Stimulated activated CD8-positive, alpha-beta memory T cell treated with anti-CD3 and anti-CD28 coated beads, Interleukin-15, amount 100 ng/mL, for 48 hours (primary cell): ENCODE measurements at regions not wholly inside any gene's neighbourhood (a gene's known extent, or its start where the extent isn't known, plus 50 kb on each side); places are given as distances from the start of the nearest gene placed in this dataset.

ENCODE experiments used
- DNase-seq, 2 donors: peaks; one replicate each; pipeline ENCODE4 v3.0.0-alpha.2; 2020; ENCODE audit warnings: low read depth in 2 of 2

DNA sequence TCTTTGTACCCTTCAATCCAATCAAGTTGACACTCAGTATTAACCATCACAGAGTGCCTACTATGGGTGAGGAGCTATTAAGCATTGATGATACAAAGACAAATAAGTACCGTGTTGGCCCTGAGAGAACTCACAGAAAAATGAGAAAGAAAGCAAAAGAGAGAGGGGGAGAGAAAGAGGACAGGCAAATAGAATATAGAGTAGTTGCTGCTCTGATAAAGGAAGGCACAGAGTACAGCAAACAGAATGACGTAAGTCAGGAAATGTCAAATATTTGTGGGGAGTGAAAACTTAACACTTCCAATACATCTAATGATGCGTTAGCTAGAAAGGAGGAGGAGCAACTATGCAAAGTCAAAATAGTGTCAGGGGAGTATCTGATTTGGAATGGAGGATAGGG, 320.6 kb upstream of the KCNH8 start:
- no peak for DNase-seq

GRCh38 chr3:18825665-18826064, 322.6 kb upstream of the KCNH8 start:
- no peak for DNase-seq

DNA sequence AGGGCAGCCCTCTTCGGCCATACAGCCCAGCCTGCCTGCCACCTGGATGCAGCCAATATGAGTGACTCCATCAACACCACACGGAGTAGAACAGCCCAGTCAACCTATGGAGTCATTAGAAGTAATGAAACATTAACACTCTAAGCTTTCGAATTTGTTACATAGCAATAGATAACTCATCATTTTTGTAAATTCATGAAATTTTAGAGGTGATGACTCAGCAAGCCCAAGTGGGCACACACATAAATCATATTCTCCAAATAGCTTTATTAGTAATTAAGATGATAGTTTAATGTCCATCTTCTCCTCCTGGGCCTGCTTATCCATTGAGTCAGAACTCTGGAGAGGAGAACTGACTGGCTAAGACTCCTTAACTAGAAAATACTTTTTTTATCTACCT, 335.0 kb upstream of the KCNH8 start:
- no peak for DNase-seq

- DNase-seq, result no peak
These were observed 336.0 kb upstream of the KCNH8 start for GRCh38 chr3:18812316-18812715.

DNA sequence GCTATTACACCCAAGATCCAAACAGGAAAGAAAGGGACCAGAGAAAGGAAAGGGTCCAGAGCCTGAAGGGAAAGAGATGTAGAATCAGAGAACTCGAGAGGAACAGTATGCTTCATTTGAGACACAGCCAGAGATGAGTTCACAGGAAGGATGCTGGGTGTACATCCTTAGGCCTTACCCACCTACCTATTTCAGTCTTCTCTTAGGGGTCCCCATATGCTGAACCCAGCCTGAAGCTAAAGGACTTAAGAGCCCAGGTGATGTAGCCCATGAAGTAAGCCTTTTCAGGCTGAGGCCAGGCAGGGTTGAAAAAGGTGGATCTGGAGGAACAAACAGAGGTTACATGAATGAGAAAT, 338.0 kb upstream of the KCNH8 start:
- DNase-seq, result no peak

DNA sequence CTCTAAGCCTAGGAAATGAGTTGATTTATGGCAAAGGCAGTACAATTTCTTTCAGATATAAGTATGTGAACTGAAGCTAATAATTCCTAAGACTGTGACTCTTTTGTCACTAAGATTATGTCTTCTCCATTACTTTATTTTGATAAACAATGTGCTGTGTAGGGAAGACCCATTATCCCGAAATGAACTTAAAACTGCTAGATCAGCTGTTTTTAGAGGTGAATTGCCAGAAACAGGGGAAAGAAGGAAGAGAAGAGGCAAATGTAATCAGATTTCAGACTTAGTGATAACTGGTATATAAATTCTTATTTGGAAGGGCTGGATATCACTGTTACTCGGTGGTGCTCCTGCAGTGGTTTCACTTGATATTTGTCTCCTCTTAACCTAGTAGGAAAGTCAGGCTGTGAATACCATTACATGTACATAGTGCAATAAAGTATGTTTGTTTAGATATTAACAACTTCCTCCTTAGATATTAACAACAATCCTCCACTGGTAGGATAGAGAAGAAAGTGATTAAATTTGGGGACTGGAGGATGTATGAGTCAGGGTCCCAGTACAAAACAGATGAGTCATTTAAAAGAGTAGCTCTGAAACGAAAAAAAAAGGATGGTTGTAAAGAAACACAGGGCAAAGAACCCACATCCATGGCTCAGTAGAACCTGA, 338.5 kb upstream of the KCNH8 start:
- DNase-seq, result no peak

- no peak for DNase-seq
These were observed 339.9 kb upstream of the KCNH8 start for GRCh38 chr3:18808429-18808828.

DNA sequence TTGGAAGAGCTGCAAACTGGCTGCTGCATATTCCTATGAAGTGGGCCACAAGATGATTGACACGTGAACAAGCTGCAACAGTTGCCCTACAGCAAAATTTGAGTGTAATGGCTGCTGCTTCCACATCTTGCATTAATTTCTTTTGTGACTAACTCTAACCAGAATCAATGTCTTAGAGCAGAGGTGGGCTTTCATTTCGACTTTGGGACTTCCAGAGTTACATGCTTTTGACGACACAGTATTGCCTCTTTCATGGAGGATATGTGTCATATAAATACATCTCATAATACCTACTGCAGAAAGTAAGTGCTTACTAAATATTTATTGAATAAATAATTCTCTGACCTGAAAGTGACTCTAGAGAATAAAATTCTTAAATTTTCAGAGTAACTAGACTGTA, 340.7 kb upstream of the KCNH8 start:
- no peak for DNase-seq

GRCh38 chr3:18806633-18807032, 341.7 kb upstream of the KCNH8 start:
- DNase-seq, result no peak

GRCh38 chr3:18797378-18797777, 350.9 kb upstream of the KCNH8 start:
- no peak for DNase-seq

- no peak for DNase-seq
These were observed 353.2 kb upstream of the KCNH8 start for GRCh38 chr3:18795078-18795477.

DNA sequence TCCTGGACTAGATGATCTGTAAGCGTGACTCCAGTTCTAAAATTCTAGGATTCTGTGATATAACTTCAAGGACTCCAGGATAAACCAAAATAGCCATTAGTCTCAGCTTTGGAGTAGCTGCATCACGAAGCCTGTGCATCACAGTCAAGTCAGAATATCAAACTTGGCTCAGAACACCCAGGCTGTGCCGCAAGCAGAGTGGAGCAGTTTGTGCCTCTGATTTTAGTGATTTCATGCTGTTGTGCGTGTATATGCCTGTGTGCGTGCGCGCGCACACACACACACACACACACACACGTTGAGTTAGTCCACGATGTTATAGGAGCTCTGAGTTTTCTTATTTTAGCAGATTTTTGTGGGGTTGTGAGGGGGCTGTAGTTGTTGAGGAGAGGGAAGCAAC, 356.6 kb upstream of the KCNH8 start:
- no peak for DNase-seq

DNA sequence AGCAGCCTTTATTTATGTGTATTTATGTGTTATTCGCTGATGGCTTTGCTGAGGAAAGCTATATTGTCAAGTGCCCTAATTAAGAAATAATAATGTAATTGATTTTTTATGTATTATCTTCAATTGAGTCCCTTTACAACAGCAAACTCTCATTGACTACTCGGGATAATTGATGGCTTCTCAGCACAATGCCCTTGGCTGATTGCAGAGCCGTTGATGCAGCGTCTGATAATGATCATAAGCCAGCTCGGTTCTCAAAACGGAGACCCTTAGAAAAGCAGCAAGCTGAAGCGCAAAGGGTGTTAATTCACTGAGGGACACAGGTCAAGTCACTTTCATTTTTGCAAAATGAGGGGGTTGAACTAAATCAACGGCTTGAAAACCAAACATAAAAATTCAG, 357.1 kb upstream of the KCNH8 start:
- DNase-seq, result no peak

GRCh38 chr3:18790384-18790783, 357.9 kb upstream of the KCNH8 start:
- no peak for DNase-seq

DNA sequence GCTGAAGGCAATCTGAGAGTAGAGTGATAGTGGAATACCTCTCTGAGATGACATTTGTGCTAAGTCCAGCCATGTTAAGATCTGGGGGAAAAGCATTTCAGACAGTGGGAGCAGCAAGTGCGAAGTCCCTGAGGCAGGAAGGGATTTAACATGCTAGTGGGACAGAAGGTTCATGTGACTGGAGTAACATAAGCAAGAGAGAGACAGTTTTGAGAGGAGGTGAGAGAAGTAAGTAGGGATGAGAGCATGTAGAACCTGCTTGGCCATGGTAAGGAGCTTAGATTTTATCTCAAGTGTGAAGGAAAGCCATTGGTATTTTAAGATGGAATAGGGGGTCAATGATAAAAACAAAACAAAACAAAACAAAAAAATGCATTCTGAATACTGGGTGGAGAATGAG, 358.6 kb upstream of the KCNH8 start:
- DNase-seq, result no peak

GRCh38 chr3:18787441-18787840, 360.9 kb upstream of the KCNH8 start:
- no peak for DNase-seq

GRCh38 chr3:18786650-18787323, 361.5 kb upstream of the KCNH8 start:
- no peak for DNase-seq

GRCh38 chr3:18782191-18782590, 357.1 kb upstream of the SATB1 start:
- no peak for DNase-seq

DNA sequence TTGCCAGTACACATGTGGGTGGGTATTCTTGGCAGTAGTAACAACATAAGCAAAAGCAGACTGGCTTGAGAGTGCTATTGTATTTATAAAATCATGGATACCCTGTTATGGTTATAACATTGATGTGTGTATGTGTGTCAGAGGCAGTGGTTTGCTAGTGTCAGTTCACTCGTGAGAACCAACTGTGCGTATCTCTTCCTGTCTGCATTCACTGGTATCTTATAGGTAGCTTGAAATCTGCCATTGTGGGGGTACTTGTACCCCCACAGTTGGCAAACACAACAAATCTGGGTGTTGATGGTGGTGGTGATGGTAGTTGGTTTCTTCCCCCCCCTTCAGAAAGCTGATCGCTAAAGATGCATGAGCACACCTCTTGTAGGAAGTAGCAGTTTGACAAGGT, 355.8 kb upstream of the SATB1 start:
- no peak for DNase-seq

DNA sequence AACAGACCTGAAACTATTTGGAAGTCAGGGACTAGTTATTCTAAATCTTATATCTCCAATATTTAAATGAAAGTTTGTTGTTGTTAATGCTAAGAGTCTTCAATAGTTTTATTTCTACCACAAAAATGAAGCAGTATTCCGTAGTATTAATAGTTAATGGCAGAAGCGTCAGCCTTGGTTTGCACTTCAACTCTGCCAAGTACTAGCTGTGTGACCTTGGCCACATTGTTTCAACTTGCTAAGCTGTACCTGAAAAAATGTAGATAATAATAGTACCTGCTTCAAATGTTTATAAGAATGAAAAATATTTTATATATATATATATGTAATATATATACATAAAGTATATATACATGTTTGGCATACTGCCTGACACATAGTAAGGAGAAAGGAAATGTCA, 354.6 kb upstream of the SATB1 start:
- no peak for DNase-seq

DNA sequence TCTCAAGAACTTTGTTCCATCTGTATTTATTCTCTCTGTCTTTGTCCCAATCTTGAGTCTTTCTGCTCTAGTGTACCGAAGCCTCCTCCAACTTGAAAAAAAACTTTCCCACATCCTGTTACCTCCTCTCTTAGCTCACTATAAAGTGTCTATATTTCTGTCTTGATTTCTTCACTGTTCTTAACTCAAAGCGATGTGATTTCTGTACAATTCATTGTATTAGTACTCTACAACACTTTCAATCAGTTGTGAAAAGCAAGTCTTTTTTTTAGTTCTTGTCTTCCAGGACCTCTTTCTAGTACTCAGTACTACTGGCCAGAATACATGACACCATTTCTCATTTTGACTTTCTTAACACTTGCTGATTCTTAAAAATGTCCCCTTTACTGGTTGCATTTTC, 353.5 kb upstream of the SATB1 start:
- DNase-seq, result no peak

DNA sequence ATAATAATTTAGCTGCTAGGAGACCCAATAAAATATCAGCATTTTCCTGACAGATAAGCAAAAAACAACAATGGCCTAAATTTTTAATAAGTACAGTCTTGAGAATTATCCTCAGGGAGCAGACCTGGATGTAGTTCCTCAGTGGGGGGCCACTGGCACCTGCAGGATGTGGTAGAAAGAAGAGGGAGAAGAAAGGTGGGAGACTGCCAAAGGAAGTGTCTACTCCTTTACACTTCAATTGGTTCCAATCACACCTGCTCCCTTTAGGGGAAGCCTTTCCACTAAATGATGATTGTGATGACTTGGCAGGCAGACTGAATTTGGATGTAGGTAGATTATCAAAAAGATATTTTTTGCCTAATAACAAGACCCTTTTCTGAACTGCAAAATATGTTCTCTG, 353.0 kb upstream of the SATB1 start:
- no peak for DNase-seq

DNA sequence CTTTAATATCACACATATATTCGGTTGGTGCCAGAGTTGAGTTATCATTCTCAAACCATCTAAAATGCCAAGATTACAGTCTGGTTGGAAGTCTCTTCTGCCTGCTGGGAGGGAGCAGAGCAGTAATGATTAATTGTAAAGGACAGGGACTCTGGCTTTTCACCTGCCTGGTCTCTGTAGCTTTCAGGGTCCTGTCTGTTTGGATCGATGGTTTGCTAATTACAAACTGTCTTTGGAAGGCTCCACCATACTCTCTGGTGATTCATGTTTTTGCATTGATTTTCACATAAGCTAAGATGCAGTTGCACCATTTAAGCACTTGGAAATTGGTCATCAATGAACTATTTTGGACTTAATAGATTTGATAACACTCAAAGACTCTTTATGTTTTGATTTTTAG, 350.4 kb upstream of the SATB1 start:
- no peak for DNase-seq
